GM18502 (cell line): ENCODE measurements at regions not wholly inside any gene's neighbourhood (a gene's known extent, or its start where the extent isn't known, plus 50 kb on each side); places are given as distances from the start of the nearest gene placed in this dataset.
"Not testable (repeated sequence)": the region's sequence is repeated elsewhere in the genome, so short reads cannot be mapped to it uniquely, and the experiment has no call there.

Experiments
- ATAC-seq: cut with Tn5 transposase; IDR thresholded peaks from one replicate; pipeline ENCODE4 v1.9.1; 2021; ENCODE audit warnings: mild to moderate bottlenecking; ENCODE audit not compliant: unreplicated experiment, poor library complexity

DNA sequence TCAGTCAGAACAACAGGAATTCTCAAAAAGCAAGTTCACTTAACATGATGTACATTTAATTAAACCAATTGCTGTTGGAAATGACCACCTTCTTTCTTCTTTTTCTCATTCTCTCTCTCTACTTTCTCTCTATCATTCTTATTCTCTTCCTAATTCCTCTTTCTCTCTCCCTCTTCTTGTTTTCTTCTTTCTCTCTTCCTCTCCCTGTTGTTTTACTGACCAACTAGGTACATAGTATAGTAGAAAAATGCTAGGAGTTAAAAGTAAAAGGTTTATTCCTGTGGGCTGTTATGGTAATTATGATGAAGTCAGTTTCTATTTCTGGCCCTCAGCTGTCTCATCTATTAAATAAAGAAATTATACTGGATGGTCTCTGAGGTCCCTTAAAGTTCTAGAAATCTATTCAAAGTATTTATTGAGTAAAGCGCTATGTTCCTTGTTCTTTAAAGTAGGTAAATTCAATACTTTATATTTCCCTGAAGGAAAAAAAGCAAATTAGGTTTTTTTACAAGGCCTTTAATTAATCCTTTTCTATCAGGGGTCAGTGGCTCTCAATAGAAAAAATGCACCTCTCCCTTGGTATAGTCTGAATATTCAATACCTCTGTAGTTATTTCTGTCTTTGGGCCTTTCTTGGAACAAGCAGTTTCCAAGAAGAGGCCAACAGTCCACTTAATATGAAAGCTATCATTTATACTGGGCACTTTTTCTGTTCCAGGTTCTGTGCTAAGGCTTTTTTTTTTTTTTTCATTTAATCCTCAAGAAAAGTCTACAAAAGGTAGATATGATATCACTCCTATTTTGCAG lies 102.3 kb upstream of the SLC30A5 start:
- ATAC-seq = no peak

DNA sequence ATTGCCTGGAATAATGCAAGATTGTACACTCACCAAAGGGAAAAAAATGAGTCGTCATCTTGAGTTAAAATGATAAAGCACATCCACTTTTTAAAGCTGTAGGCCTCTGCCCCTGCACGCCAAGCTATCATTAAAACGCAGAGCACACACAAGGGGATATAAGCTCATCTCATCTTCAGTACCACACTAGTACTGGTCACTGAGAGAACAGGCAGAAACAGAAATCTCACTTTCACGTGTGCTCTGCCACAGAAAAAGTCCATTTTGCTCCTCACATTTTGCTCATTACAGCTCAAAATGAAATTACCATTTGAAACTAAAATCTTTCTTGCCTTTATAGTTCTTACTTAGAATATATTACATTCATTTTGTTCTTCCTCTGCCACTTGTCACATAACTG lies 99.2 kb upstream of the SLC30A5 start:
- peak; percentile 74 for ATAC-seq

DNA sequence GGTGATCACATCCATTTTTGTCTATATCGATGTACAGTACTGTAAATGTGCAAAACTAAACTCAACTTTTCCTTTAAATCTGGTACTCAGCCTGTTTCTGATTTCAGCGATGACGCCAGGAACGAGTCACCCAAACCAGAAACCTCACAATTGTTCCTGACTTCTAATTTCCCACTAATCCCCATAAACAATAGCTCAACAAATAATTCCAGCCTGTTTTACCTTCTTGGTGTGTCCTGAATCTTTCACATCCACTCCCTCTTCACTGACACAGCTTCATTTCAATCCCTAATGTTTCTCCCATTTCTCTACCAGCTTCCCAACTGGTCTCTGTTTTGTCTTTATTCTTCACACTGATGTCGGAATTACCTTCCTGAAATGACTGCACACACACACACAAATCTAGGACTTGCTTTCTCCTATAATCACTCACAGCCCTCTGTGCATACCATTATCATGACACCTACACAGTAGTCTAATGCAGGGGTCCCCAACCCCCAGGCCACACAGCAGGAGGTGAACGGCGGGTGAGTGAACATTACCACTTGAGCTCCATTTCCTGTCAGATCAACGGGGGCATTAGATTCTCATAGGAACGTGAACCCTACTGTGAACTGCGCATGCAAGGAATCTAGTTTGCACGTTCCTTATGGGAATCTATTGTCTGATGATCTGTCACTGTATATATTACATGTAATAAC lies 97.8 kb upstream of the SLC30A5 start:
- ATAC-seq = no peak

DNA sequence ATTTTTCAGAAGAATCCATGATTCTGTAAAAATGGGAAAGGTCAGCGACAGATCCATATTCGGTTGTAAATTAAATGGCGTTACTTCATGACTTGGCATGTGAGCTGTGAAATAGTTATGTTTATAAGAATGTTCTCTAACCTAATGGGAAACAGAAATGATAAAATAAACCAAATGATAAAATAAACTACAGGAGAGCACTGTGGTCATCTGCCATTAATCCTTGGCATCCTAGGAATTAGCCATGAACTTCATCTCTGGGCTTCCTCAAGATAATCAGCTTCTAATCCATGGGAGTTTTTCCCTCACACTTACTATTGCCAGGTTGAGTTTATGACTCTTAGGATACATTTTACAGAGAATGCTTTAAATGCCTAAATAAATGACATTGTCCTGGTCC lies 94.6 kb upstream of the SLC30A5 start:
- ATAC-seq = no peak

DNA sequence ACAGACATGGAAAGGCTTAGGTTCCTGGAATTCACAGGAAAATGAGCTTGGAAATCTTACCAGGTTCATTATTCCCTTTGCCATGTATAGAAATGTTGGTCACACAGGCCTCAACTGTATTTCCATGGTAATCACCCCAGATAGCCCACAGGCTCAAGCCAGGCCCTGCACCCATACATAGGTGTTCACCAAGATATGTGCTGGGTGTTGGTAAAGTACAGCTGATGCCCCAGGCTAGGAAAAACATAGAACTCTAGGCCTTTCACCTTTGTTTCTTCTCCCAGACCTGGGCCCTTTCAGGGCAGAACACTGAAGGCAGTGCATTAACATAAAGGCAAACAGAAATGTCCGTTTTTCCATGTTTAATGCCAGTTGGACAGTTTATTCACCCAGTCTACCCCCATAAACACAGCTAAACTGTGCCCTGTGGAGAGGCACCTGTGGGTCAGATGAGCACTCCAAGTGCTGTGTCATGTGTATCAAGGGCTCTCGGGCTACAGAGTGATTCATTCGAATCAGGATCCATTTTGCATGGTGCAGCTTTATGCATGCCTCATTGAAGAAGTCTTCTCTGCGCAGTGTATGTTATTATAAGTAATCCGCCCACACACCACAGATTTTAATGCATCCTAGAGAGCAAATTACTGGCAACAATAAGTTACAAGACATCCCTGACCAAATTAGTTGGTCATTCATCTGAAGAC lies 93.4 kb upstream of the SLC30A5 start:
- no peak for ATAC-seq

DNA sequence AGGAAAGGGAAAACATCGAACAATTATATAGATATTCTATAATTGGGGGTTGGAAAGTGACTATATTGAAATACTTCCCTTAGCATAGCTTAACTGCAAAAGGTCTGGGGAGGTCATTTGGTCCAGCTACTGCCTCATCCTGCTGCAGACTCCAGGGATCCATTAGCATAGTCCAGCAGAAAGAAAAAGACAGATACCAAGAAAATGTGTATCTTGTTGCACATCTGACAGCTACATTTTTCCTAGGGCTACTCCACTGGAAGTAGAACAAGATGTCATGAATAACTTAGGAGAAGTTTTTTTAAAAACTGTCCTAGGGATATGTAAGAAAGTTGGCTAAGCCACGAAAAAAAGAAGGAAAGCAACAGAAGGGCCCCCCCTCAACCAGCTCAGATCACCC lies 92.9 kb upstream of the SLC30A5 start:
- ATAC-seq = no peak

DNA sequence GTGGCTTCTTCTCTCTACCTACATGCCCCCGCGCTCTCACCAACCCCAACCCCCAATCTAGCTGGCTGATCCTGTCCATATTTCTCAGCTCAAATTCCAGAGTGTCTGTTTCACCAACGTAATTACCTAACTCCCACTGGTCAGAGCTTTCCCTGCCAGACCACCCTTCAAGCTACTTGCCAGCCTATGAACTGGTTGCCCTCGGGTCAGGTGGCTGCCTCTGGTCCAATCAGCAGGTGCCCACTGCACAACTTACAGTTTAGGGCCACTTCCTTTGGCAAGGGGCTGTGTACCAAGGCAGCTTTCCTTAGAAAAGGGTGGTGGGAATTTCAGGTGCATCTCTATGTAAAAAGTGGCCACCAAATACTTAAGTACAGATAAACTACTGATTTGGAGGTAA lies 92.2 kb upstream of the SLC30A5 start:
- no peak for ATAC-seq

DNA sequence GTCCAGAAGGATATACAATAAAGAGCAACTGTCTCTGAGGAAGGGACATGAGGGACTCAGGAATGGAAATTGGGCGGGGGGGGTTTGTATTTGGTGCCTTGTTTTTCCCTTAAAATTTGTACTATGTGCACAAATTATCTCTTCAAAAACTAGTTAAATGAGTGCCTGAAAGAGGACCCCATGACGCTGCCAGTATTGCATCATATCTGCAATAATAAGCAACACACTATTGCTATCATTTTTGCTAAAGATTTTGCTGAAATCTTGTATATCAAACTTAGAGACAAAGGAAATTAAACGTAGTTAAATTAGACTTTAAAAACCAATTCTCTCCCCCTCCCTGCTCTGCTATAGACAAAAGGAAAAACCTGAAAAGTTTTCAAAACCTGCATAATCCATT lies 89.7 kb upstream of the SLC30A5 start:
- ATAC-seq = no peak

DNA sequence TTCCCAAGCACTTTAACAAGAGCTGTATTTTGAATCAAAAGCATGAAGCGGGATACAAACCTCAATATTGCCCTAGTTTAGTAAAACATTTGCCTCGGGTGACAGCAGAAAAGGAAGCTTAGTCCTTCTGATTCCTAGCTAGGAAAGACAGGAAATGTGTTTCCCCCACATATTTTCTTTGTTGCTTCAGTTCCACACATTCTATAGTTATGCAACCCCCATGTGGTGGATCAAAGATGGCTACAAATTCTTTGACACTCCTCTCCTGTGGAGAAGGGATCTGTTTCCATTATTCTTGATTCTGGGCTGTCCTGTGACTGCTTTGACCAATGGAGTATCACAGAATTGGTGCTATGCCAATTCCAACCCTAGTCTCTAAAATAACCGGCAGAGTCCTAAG lies 89.1 kb upstream of the SLC30A5 start:
- no peak for ATAC-seq

DNA sequence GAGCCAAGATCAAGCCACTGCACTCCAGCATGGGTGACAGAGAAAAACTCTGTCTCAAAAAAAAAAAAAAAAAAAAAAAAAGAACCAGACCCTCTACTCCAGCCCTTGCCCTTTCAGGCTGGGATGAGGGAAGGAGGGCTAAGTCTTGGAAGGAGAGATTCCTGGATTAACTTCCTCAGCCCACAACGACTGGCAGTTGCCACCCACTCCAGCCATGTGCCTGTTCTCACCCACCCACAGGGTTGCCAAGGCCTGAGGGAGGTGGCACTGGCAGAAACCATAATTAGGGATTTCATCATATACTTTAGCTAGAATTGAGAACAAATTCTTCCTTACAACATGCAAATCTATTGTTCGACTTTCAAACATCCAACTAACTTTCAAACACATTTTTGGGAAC lies 87.8 kb upstream of the SLC30A5 start:
- ATAC-seq = no peak

DNA sequence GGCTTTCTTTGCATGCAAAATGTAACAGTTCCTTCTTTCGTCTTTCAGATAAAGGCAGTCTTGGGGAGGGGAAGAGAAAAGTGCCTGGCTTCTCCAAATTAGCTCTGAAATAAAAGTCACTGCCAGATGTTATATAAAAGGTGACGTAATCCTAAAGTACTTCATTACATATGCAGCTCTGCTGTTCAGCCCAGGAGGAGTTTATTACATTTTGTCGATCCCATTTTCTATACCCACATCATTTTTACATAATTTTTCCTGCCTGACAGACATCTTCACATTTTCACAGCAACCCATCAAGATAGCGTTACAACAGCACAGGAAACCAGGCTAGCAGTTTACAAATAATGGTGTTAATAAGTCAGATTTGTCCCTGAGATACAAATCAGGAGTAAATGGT lies 86.7 kb upstream of the SLC30A5 start:
- no peak for ATAC-seq

DNA sequence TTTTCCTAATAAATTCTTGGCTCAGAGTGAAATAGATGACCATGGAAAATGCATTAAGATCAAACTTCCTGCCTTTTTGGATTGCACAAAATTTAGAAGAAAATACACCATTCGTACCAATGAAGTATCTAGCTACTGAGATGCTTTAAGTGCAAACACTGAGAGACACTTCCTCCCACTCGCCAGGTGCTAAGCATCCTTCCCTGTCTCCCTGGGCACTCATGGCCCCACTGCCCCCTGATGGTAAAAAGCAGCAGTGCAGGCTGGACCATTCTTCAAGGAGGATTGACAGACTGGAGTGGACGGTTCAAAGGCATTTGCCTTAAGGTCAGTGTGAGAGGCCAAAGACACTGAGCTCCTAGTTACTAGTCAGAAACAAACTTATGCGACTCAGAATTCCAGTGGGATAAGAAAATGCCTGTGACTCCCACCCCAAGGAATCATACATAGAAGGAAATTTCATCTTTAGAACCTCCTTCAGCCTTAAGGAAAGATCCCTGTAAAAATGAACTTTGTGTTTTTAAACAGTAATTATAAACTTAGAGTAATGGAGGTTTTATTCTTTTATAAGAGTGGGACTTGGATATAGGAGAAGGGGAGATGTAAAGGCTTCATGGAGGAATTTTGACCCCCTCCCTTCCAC lies 86.0 kb upstream of the SLC30A5 start:
- ATAC-seq = peak; percentile 79

DNA sequence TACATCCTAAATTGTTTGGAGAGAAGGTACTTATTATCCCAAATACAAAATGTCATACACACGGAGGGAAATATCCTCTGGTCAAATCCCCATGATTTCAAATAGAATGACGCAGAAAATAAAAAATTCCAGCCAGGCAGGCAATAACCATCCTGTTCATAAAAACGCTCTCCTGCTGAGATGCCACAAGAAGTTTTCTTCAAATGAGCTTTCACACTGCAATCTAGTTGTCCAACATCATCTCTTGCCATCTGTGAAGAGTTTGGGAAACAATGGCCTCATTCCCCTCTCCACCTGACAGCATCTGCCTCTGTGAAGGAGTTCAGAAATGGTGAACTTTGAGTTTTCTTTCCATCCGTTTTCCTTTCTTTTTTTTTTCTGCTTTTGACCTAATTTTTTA lies 83.3 kb upstream of the SLC30A5 start:
- no peak for ATAC-seq

DNA sequence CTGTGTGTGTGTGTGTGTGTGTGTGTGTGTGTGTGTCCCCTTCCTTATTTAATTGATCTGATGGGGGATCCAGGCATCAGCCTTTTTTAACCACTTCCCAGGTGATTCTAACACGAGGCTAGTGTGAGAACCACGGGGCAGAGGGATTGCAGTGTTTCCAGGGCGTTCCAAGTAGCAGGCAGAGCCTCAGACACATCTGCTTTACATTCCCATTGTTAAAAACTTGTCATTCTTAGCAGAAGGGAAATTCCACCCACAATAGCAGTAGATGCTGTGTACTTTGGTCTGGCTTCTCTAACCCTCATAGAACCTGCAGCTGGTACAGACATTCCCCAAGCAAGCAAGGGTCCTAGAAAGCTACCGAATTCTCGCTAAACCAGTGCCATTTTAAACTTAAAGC lies 81.9 kb upstream of the SLC30A5 start:
- no peak for ATAC-seq

DNA sequence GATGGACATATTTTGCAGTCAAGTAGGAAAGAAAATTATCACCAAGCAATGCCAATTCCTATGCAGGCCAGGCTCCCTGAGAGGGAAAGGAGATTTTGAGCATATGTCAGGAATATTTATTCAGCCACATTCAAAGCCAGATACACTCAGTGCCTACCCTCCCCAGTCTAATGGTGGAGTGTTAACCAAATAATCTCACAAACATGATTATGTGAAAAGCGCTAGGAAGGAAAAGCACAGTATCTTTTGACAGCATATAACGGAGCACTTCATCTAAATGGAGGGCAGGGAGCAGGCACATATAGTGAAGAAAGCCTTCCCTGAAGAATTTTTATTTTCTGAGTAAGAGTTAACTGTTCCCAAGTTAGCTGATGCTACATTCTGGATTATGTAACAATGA lies 80.3 kb upstream of the SLC30A5 start:
- ATAC-seq = no peak

DNA sequence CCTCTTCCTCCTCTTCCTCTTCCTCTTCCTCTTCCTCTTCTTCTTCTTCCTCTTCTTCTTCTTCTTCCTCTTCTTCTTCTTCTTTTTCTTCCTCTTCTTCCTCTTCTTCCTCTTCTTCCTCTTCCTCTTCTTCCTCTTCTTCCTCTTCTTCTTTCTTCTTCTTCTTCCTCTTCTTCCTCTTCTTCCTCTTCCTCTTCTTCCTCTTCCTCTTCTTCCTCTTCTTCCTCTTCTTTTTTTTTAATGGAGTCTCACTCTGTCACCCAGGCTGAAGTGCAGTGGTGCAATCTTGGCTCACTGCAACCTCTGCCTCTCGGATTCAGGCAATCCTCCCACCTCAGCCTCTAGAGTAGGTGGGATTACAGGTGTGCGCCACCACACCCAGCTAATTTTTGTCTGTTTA lies 79.8 kb upstream of the SLC30A5 start:
- not testable (repeated sequence) for ATAC-seq

DNA sequence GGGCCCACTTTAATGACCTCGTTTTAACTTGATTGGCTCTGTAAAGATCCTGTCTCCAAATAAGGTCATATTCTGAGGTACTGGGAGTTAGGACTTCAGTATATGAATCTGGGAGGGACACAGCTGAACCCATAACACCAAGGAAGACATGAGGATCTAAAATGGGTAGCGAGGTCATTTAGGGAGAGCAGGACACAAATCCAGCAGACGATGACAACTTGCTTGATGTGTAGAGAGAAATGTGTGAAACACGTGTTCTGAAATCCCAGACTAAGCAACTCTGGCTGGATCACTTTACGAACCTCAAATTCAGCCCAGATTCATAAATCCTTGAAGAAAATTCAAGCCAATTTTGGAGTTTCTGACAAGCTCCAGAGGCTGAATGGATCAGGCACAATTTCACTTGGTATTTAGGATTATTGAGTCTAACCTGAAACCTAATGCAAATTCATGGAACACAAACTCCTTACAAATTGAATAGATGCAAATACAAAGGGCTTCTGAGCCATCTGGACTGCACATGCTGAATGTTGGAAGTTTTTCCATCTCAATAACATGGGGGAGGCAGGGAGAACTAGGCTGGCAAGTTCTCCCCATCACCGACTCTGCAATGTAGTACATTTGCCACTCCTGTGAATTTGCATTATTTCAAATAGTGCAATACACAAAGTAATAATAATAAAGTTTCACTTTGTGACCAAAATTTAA lies 74.0 kb upstream of the SLC30A5 start:
- ATAC-seq = no peak

DNA sequence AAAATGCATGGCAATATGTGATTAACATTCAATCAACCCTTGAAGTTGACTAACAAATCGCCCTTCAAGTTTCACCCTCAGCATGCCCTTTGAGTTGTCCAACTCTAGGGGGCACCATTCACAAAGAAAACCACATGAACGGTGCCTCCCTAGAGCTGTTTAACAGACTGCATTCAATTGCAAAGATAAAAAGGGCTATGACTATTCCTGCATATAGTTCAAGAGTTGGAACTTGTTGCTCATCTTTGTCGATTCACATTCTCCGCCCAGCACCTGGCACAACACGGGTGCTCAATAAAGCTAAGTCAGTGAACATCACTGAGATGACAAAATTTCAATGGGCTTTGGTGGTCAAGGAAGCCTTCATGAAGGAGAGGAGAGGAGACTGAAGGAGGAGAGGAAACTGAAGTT lies 69.6 kb upstream of the SLC30A5 start:
- no peak for ATAC-seq

DNA sequence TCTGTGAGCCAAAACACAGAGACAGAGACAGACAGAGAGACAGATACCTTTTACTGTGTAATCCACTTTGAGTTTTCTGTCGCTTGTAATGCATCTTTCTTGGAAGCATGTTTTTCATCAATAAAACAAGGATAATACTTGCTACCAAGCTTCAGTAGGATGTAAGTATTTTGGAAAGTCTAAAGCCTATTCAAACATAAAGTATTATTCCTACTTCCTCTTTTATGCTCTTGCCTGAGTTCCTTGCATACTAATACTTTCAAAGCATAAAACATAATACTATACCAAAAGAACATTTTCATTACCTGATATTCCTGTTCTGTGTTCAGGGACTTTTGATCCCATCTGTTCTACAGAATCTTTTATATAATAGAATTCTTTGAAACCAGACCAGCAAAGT lies 64.5 kb upstream of the SLC30A5 start:
- no peak for ATAC-seq

DNA sequence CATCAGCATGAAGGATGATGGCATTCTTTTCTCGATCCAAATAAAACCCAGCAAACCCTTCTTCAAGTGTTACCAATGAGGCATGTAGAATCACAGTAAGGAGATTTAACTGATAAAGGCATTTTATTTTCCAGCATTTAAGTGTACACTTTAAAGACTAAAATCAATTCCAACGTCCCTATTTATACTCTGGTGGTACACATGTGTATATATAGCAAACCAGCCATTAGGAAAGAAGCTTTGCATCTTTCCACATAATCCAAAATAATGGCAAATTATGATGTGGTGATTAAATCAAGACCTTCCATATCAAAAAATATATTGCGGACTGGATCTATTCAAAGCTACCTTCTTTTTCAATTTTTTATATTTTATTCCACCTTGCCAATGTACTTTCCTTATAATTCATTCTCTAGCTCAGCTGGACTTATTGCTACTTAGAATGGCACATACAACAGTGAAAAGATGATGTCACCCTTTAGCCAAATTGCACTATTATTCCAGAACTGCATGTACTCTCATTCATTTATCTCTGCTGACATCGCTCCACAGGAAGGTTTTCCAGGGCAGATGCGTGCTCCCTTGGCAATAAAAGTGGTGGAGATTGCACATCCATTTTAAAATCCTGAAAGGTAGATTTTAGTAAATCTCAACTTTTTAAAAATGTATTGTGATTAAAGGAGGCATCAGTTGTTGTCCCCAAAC lies 63.3 kb upstream of the SLC30A5 start:
- ATAC-seq = no peak
